Stimulated activated CD8-positive, alpha-beta memory T cell treated with anti-CD3 and anti-CD28 coated beads, Interleukin-12 subunit alpha, Interleukin-12 subunit beta, amount 100 ng/mL, for 4 hours (primary cell): ENCODE measurements at regions not wholly inside any gene's neighbourhood (a gene's known extent, or its start where the extent isn't known, plus 50 kb on each side); places are given as distances from the start of the nearest gene placed in this dataset.

Source experiments
- DNase-seq: peaks from one replicate; pipeline ENCODE4 v3.0.0-alpha.2; 2020; ENCODE audit warnings: low read depth

- DNase-seq: no peak
These were observed 177.0 kb upstream of the TNFAIP3 start for GRCh38 chr6:137690034-137690433.

- no peak for DNase-seq
These were observed 176.3 kb upstream of the TNFAIP3 start for GRCh38 chr6:137690721-137691120.

GRCh38 chr6:137692308-137692707 lies 174.8 kb upstream of the TNFAIP3 start:
- no peak for DNase-seq

- DNase-seq: no peak
These were observed 174.3 kb upstream of the TNFAIP3 start for GRCh38 chr6:137692806-137693205.

- no peak for DNase-seq
These were observed 173.3 kb upstream of the TNFAIP3 start for GRCh38 chr6:137693711-137694110.

- DNase-seq: no peak
These were observed 170.3 kb upstream of the TNFAIP3 start for GRCh38 chr6:137696765-137697164.

- no peak for DNase-seq
These were observed 169.7 kb upstream of the TNFAIP3 start for GRCh38 chr6:137697267-137697938.

- DNase-seq: no peak
These were observed 168.4 kb upstream of the TNFAIP3 start for GRCh38 chr6:137698636-137699030.

GRCh38 chr6:137699031-137699683 lies 167.9 kb upstream of the TNFAIP3 start:
- DNase-seq: no peak

GRCh38 chr6:137700161-137700560 lies 166.9 kb upstream of the TNFAIP3 start:
- DNase-seq: no peak

- no peak for DNase-seq
These were observed 166.1 kb upstream of the TNFAIP3 start for GRCh38 chr6:137700751-137701477.

- DNase-seq: no peak
These were observed 165.1 kb upstream of the TNFAIP3 start for GRCh38 chr6:137701942-137702341.

GRCh38 chr6:137702791-137703424 lies 164.2 kb upstream of the TNFAIP3 start:
- no peak for DNase-seq

- DNase-seq: no peak
These were observed 162.3 kb upstream of the TNFAIP3 start for GRCh38 chr6:137704802-137705159.

- DNase-seq: peak; percentile 22
These were observed 161.6 kb upstream of the TNFAIP3 start for GRCh38 chr6:137705160-137706082.

GRCh38 chr6:137706083-137706750 lies 160.8 kb upstream of the TNFAIP3 start:
- no peak for DNase-seq

- no peak for DNase-seq
These were observed 159.9 kb upstream of the TNFAIP3 start for GRCh38 chr6:137707038-137707589.

GRCh38 chr6:137707590-137708360 lies 159.3 kb upstream of the TNFAIP3 start:
- peak; percentile 56 for DNase-seq

- no peak for DNase-seq
These were observed 158.6 kb upstream of the TNFAIP3 start for GRCh38 chr6:137708481-137708880.
